ENCODE measurements at regions not wholly inside any gene's neighbourhood (a gene's known extent, or its start where the extent isn't known, plus 50 kb on each side); places are given as distances from the start of the nearest gene placed in this dataset.

- TF ChIP-seq SMC3 (IDR thresholded peaks at IDR 0.05; ENCODE audit: low read depth, low read length) (no peak), BHLHE40 (IDR thresholded peaks at IDR 0.05; ENCODE audit: low read depth, low read length) (no peak), POLR2A (IDR thresholded peaks at IDR 0.05; ENCODE audit: low read depth, low read length) (no peak), CTCF (conservative IDR thresholded peaks at IDR 0.05; ENCODE audit: low read depth, low read length) (no peak), CEBPB (IDR thresholded peaks at IDR 0.05; ENCODE audit: low read depth, low read length) (no peak), USF2 (IDR thresholded peaks at IDR 0.05; ENCODE audit: low read depth, low read length) (no peak), FOS (IDR thresholded peaks at IDR 0.05; ENCODE audit: low read depth, low read length) (no peak), RFX5 (IDR thresholded peaks at IDR 0.05; ENCODE audit: low read depth, low read length) (no peak), RAD21 (IDR thresholded peaks at IDR 0.05; ENCODE audit: low read length) (no peak), MAFK (IDR thresholded peaks at IDR 0.05; ENCODE audit: low read depth, low read length) (no peak), MXI1 (IDR thresholded peaks at IDR 0.05; ENCODE audit: borderline replicate concordance, low read depth, low read length) (no peak), ELK1 (IDR thresholded peaks at IDR 0.05; ENCODE audit: borderline replicate concordance, low read depth, low read length) (no peak), RCOR1 (IDR thresholded peaks at IDR 0.05; ENCODE audit: insufficient replicate concordance, low read length) (no peak)
Observed at GRCh38 chr5:51652980-51653379, 269.7 kb downstream of the ISL1 start.
